GM21515 (cell line): ENCODE measurements at regions not wholly inside any gene's neighbourhood (a gene's known extent, or its start where the extent isn't known, plus 50 kb on each side); places are given as distances from the start of the nearest gene placed in this dataset.
"Not testable (repeated sequence)": the region's sequence is repeated elsewhere in the genome, so short reads cannot be mapped to it uniquely, and the experiment has no call there.

Source experiments
- ATAC-seq: cut with Tn5 transposase; IDR thresholded peaks from one replicate; pipeline ENCODE4 v1.9.1; 2021; ENCODE audit not compliant: unreplicated experiment

DNA sequence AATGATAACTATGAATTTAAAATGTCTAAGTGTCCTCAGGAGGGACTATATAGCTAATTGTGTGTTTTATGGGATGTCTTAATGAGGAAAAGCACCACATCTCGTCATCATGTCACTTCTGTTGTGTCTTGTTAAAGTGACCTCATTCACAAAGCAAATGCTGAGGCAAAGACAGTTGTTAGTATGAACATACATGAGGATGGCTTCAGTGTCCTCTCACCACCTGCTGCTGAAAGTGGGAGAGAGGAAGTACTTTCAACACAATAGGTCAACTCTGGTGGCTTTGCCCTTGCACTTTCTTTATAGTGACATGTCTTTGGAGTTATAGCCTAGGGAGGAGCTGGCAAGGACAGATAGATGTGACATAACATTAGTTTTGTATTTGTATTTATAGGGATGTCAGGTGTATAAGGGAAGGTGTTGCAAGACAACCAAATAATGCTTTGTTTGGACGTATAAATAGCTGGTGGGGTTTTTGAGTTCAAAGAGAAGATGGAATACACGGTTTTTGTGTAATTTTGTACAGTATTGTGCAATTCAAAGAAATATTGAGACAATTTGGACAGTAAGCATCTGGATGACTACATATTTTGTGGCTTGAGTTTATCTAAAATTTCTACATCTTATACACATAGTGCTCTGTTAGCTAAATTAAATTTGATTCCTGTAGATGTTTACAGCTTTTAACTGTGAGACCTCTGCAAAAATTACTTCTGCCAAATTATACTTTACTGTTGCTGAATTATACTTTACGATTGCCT, 131.7 kb upstream of the ATP2B1 start:
- no peak for ATAC-seq

DNA sequence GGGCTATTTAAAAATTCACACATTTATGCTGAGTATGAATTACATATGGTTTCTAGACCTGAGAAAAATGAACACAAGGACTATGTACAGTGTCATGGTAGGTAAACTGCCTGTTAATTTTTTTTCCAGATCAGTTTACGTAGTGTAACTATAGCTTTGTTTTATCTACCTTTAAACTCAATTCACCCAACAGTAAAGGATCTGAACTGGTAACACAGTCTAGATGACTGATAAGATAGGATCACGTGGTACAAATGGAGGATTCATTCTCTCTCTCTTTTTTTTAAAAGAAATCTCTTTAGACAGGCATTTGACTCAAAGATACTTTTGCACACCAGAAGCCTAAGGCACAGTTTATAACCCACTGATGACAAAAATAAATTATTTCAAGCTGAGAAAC, 130.8 kb upstream of the ATP2B1 start:
- no peak for ATAC-seq

DNA sequence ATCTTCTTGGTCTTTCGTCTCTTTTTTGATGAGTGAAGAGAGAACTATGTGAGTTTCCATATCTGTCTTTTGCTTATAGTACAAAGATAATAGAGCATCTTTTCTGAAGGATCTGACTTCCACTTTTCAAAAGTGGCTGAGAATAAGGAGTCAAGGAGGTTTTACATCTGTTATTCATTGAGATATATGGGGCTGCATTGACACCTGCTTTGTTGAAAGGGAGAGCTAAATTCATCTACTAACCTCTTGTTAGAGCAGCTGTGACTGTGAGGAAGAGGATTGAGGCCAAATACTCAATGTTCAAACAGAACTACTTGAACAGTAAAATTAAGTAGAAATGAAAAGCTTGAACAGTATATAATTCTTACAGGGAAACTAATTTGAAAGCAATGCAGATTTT, 130.2 kb upstream of the ATP2B1 start:
- no peak for ATAC-seq

DNA sequence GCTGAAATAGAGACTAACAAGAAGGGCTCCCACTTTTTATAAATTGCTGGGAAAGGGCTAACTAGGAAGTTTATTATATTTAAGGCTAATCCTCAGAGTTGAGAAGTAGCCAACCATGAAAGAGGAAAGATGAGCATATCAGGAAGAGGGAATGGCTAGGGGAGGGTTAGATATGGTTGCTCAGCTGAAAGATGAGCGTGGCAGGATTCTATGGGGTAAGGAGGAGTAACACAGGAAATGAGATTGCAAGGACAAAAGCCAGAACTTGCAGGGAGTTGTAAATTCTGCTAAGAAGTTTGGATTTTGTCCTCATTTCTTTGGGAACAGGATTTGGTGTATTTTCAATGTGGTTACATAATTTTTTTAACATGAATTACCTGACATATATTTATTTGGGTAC, 127.4 kb upstream of the ATP2B1 start:
- no peak for ATAC-seq

DNA sequence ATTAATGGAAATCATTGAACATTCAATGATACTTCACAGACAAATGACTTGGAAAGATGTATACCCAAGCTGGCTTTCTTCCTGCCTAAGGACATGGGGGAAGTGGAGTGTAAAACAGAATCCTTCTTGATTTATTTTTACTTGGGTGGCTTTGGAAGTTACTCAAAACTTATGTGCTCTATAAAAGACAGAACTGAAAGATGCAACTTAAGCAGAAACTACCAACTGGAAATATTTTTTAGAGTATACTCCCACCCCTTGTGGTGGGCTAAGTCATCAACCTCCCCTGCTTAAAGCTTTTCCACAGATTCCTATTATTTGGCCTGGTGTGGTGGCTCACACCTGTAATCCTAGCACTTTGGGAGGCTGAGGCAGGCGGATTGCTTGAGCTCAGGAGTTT, 126.0 kb upstream of the ATP2B1 start:
- no peak for ATAC-seq

DNA sequence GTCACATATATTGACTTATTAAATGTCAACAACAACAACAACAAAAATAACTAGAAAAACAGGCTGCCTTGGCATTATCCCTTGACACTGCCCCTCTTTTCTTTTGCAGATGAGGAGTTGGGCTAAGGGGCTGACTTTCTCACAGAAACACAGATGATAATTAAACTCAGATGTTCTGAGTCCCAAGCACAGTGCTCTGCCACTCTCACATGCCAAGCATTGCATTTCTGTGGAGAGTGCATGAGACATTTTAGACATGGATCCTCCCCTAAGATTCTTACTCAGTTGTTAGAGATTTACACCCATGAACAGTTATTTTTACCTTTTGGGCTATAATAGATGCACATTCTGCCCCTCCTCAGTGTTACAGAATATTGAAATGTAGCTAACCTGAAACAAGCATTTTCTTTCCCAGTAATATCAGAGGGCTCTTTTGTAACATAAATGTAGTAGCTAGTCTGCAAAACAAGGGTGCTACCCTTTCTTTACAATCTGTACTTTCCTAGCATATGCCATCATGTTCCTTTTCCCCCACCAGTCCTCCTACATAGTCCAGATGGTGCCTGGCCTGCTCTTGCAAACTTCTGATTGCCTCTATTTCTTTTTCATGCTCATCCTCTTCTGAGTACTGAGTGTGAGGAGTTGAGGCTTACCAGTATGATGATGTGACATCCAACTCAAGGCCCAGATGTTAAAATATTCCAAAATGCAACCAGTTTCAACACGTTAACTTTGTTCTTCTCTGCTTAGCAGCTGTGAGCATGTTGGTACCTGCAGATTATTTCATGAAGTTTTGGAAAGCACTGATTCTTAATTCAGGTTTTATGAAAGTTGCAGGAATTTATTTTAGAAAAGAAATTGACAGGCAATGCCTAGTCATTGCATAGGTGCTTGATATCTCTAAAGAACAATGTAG, 125.0 kb upstream of the ATP2B1 start:
- no peak for ATAC-seq

DNA sequence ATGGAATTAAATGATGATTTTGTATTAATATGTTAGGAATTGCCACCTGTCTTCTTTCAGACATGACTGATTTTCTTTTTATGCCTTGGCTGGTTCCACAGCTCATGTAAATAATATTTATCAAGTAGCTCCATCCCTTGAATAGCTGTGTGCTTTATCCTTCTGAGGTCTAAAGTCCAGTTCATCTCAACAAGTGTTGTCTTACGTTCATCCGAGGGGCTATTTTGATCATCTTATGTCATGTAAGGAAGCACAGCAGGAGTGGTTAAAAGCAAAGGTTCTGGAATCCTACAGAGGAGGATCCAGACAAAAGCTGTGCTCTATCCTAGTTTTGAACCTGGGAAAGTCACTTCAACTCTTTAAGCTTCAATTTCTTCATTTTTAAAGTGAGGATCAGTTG, 123.7 kb upstream of the ATP2B1 start:
- ATAC-seq, result no peak

DNA sequence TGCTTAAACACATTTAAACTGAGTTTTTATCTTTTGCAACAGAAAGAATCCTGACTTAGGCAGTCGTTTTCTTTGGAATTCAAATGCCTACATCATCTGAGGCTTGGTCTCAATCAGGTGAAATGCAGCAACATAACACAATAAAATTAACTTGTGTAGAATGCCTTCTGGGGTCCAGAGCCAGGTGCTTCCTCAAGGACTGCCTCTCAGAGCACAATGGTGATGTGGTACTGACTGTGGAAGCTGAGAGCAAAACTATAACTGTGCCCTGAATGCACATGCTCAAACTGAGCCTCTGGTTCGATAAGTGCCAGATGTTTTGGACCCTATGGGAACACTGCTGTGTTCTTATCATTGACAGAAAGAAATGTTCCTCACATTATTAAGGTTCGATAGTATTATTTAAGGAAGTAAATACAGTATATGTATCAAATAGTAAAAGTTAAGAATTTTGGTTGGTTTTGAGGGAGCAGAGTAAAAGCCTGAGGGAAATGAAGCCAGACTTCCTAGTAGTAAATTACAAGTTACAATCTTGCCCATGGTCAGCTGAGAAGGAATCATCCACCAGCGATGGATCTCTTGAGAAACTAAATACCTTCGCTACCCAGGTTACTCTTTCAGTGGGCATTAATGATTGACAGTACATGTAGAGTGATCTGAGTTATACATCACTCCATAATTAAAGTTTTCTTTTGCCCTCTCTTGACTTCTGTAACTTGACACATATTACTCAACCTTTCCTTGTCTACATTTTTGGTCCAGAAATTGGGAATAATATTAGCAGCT, 122.9 kb upstream of the ATP2B1 start:
- no peak for ATAC-seq

DNA sequence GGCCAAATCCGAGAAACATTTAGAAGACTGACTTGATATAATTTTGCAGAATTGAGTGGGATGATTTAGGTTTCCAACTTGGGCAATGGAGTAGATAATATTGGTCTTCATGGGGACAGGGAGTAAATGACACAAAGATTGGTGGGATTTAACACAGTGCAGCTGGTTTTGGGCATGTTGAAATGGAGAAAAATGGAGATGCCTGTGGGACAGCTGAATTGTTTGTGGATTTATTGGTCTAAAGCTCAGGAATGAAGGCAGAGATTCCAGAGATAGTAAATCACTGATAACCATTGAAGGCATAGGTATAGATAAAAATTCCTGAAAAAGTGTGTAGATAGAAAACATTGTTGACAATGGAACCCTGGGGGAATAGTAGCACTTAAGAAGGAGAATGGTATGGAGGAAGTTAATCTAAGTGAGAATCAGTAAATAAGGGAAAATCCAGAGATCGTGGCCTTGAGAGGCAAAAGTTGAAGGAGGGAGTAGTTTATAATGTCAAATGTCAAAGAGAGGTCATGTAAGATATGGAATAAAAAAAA, 120.9 kb upstream of the ATP2B1 start:
- ATAC-seq, result no peak

DNA sequence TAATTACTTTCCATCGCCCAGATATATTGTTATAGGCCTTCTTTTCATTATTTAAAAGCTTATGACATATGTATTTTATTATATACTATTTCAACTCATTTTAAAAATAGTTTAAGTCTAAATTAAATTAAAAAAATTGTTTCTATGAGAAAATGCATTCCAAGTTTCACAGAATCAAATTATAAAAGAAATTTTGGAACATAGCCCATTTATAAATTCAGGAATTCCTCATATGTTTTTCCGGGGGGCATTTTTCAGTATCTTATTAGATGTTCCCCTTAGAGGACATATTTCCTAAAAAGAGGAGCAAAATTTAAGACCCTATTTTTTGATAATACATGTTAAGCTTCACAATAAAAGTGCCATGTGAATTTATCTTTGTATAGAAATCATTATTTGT, 119.9 kb upstream of the ATP2B1 start:
- no peak for ATAC-seq

DNA sequence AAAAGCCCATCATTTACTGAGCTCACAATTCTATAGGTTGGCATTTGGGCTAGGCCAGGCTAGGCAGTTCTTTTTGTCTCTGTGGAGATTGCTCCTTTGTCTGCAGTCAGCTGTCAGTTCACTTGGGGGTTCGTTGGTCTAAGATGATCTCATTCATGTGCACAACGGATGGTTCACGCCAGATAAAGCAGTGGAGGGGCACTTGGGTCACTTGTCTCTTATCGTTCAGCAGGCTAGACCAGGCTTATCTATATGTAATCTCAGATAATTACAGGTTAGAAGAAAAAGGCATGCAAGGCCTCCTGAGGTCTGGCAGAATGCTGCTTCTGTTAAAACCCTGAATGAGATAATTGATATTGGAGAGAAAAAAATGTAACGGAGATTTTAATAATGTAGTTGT, 119.0 kb upstream of the ATP2B1 start:
- ATAC-seq, result no peak

DNA sequence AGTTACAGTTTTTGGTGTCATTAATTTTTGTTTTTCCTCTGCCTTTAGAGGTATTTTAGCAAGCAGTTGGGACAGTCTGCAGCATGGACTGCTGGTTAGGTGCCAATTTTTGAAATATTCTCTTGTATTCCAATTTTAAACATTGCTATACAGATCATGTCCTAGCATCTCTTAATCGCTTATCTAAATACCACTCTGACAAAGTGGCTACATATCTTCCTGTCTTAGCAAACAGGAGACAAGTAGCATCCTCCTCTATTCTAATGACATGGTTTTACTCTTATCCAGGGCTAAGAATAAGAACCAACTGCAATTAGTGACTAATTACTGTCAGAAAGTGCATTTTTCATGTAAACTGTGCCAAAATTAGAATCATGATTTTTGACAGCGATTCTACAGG, 117.8 kb upstream of the ATP2B1 start:
- ATAC-seq, result no peak

DNA sequence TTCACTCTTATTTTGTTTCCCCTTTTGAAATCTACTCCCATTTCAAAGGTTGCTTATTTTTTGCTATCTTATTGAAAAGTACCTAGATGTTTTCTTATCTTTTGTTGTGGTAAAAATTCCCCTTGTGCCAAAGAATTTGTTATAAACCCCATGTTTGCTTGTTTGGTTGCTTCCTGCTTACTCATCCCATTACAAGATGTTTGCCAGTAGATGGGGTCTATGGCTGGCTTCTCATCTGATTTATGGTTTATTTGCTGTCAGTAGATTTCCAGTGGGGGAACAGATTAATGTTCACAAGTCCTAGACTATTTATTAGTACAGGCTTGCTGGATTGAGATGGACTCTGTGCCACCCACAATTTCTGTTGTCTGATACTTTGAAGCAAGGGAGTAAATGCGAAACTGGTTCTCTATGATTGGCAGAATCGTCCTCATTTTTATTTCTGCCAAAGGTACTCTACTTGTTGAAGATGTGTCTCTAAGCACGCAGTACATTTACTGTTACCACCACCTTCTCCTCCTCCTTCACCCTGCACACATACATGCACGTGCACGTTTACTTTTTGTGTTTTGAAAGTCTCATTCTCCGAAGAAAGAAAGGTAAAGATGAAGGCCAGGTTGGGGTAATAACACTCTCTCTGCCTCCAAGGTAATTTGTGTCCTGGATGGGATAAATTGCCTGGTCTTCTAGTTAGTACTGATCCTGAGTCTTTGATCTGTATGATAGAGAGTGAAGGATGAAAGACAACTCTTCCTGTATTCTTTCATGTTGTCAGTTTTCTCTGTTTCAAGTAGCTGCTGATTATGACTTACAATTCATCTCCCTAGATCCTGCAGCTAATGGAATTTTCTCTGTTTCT, 117.2 kb upstream of the ATP2B1 start:
- no peak for ATAC-seq

DNA sequence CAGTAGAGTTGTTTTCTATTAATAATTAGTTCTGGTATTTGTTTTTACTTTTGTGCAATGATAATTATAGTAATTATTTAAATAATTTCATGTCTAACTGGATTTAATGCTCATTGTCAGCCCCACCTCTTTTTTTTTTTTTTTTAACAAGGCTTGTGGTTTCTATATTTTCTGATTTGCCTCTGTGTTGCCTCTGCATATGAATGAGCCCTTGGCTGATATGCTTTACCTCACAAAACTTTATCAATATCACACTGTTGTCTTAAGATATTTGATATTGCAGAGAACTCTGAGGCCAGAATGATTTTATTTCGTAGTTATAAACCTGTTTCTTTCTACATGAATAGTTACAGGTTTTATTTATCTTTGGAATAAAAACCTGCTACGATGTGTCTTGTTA, 116.2 kb upstream of the ATP2B1 start:
- no peak for ATAC-seq

DNA sequence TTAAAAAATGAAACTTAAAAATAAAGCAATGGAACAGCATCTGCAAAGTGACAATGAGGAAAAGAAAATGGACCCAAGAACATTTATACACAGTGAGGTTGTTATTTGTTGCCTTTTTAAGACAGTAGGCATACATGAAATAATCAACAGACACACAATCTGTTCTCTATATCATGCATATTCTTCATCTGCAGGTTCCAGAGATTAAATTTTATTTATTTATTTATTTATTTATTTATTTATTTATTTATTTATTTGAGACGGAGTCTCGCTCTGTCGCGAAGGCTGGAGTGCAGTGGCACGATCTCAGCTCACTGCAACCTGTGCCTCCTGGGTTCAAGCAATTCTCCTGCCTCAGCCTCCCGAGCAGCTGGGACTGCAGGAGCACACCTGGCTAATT, 114.4 kb upstream of the ATP2B1 start:
- not testable (repeated sequence) for ATAC-seq

DNA sequence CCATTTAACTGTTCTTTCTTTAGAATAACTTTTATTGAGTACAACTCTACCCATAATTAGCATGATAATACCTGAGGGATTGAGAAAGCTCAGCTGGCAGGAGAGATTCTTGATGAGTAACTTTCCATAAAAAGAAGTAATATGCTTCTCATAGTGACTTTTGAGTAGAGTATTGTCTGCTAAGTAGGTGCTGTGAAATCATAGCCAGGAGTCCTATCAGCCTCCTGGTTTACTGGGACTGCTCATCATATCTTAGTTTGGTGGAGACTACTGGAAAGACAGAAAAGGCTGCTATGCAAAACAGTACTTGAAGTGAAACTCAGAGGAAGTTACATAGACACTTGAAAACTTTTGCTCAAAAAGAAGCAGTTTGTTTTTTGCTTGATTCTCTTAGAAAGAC, 113.3 kb upstream of the ATP2B1 start:
- no peak for ATAC-seq

DNA sequence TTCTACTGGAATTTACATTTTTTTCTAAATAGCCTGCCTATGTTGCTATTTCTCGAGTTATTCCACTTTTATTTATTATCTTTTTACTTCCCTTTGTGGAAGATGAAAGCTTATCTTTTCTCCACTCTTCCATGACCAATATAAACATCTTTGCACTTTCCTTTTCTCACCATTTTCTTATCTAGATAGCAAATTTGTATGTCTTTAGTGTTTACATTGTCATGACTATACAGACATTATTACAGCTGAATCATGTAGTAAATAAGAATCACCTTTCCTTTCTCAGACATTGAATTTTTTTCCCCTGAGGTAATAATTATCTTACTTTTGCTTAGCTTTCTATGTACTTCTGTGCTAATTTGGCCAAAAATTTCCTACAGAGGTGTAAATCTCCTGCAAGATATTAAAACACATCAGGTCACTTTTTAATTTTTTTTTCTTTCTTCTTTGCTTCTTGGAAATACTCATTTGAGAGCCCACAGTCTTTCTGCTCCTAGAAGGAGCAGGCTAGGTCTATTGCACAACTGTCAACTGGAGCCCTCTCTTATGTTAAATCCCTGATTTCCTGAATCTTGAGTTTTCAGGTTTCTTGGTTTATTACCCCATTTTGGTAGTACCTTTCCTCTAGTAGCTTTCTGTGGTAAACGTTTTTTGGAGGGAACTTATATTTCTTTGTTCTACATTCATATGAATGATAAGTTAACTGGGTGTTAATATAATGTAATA, 109.0 kb upstream of the ATP2B1 start:
- no peak for ATAC-seq

DNA sequence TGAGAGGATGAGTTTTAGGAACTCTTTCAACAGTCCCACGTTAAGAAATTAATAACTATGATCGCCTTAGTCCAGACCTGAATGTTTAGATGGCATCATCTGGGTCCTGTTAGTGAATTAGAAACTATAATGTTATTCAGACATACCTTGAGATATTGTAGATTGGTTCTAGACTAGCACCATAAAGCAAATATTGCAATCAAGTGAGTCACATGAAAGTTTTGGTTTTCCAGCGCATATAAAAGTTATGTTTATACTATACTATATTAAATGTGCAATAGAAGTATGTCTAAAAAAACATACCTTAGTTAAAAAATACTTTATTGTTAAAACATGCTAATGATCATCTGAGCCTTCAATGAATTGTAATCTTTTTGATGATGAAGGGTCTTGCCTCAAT, 106.6 kb upstream of the ATP2B1 start:
- ATAC-seq, result no peak

DNA sequence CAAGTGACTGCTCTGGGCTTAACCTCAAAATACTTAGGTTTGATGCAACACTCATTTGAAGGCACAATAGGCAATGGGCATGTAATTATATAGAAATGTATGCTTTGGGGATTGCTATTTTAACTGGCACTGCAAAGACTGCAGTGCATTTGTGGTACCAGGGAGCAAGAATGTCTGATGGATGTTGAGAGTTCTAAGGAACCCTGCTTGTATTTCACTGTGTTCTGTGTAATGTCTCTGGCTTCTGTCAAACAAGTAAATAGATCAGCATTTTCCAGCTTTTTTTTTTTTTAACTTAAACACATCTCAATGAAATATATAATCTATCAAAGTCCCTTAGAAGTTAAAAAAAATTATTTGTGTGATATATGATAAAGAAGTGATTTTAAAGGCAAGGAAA, 94.8 kb upstream of the ATP2B1 start:
- ATAC-seq, result no peak

DNA sequence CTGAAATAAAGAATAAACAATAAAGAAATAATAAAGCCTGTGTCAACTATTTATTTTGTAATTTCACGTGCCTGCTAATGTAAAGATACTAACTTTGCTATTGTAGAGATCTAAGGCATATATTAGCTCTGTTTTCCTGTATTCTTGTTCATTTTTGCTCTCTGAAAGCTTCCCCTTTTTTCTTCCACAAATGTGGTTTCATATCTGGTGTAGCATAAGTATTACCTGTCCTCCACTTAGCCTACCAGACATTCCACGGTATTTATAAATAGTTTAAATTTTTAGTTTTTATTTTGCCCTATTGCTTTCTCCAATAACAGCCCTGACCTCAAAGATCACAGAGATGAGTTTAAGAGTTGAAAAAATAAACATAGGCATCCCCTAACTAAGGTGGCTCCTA, 92.6 kb upstream of the ATP2B1 start:
- no peak for ATAC-seq
